Mesendoderm (in vitro differentiated cells): ENCODE measurements at regions not wholly inside any gene's neighbourhood (a gene's known extent, or its start where the extent isn't known, plus 50 kb on each side); places are given as distances from the start of the nearest gene placed in this dataset.

Experiments
- DNase-seq: peaks from one replicate; pipeline ENCODE4 v3.0.0; 2013
- H2AK5ac ChIP-seq: 2 replicates; pipeline ENCODE4 v1.6.1; 2013; ENCODE audit warnings: low read length, inconsistent platforms
- H2BK120ac ChIP-seq: 2 replicates; pipeline ENCODE4 v1.6.1; 2013; ENCODE audit warnings: low read depth, mild to moderate bottlenecking, low read length, moderate library complexity, mixed read lengths
- H2BK15ac ChIP-seq: replicated peaks from 2 replicates; pipeline ENCODE4 v1.6.1; 2013; ENCODE audit warnings: low read depth, mild to moderate bottlenecking, moderate library complexity
- H2BK5ac ChIP-seq: 2 replicates; pipeline ENCODE4 v1.6.1; 2013; ENCODE audit warnings: low read length, inconsistent platforms
- H3K18ac ChIP-seq: 2 replicates; pipeline ENCODE4 v1.6.1; 2013; ENCODE audit warnings: mild to moderate bottlenecking, low read length, mixed read lengths
- H3K23ac ChIP-seq: one replicate; pipeline ENCODE4 v1.6.1; 2013; ENCODE audit warnings: low read length
- H3K27ac ChIP-seq: 2 replicates; pipeline ENCODE4 v1.5.1; 2013; ENCODE audit warnings: low read depth, mild to moderate bottlenecking, inconsistent platforms, low read length, moderate library complexity
- H3K27me3 ChIP-seq: 2 replicates; pipeline ENCODE4 v1.6.1; 2013; ENCODE audit warnings: low read length, control low read depth, mild to moderate bottlenecking, inconsistent platforms; ENCODE audit not compliant: insufficient read depth, poor library complexity
- H3K36me3 ChIP-seq: 2 replicates; pipeline ENCODE4 v1.6.1; 2013; ENCODE audit warnings: low read length, inconsistent platforms; ENCODE audit not compliant: control insufficient read depth, insufficient read depth
- H3K4ac ChIP-seq: one replicate; pipeline ENCODE4 v1.6.1; 2013; ENCODE audit warnings: low read depth, mild to moderate bottlenecking, low read length, moderate library complexity
- H3K4me1 ChIP-seq: 2 replicates; pipeline ENCODE4 v1.6.1; 2013; ENCODE audit warnings: low read depth, low read length, inconsistent platforms; ENCODE audit not compliant: control insufficient read depth
- H3K4me2 ChIP-seq: 2 replicates; pipeline ENCODE4 v1.6.1; 2013; ENCODE audit warnings: low read length
- H3K4me3 ChIP-seq: 2 replicates; pipeline ENCODE4 v1.5.1; 2013; ENCODE audit warnings: mild to moderate bottlenecking, low read length
- H3K56ac ChIP-seq: one replicate; pipeline ENCODE4 v1.6.1; 2013; ENCODE audit warnings: low read length
- H3K79me1 ChIP-seq: 2 replicates; pipeline ENCODE4 v1.6.1; 2013; ENCODE audit warnings: low read length, inconsistent platforms
- H3K79me2 ChIP-seq: 2 replicates; pipeline ENCODE4 v1.6.1; 2013; ENCODE audit warnings: mild to moderate bottlenecking, low read length; ENCODE audit not compliant: control insufficient read depth, insufficient read depth
- H3K9ac ChIP-seq: 2 replicates; pipeline ENCODE4 v1.6.1; 2013; ENCODE audit warnings: low read length, inconsistent platforms
- H4K5ac ChIP-seq: one replicate; pipeline ENCODE4 v1.6.1; 2013; ENCODE audit warnings: low read length
- H4K8ac ChIP-seq: one replicate; pipeline ENCODE4 v1.6.1; 2013; ENCODE audit warnings: low read depth, mild to moderate bottlenecking, control low read depth, low read length, moderate library complexity
- WGBS: extraction: QIAGEN DNeasy Blood & Tissue Kit; methylation state at CpG from one replicate; pipeline ENCODE4 v1.1.7; 2013; ENCODE audit warnings: low lambda C conversion rate, missing lambda C conversion rate; ENCODE audit not compliant: insufficient coverage; ENCODE audit errors: extremely low coverage; 5-methylcytosine and 5-hydroxymethylcytosine counted together

DNA sequence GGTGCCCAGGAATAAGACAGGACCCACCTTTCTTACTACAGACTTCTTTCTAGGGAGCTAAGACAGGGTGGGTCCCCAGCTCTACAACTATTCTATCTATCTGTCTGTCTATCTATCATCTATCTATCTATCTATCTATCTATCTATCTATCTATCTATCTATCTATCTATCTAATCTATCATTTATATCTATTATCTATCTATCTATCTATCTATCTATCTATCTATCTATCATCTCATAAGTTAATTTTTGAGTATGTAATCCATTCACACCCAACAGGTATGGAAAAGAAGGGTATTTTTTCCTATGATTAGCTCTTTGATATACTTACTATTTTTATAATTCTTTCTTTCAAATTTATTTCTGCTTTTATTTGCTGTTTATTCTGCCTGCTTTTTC, 55.9 kb downstream of the BAMBI start:
- no peak overlapping the region for H4K8ac ChIP-seq

DNA sequence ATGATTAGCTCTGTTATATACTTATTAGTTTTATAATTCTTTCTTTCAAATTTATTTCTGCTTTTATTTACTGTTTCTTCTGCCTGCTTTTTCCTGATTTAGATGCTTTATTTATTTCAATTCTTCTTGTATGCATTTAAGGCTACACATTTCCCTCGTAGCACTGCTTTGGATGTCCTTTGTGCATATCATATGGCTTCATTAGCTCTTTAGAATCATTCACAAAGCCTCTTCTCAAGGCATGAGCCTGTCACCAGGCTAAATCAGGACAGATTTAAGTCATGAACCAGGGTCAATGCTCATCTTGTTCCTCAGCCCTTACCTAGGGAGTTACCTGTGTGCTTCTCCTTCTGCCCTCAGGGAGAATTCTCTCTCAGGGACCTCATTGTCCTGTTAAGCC, 56.3 kb downstream of the BAMBI start:
- no peak overlapping the region for H3K23ac ChIP-seq
- no peaks in the 10 kb centered on the region for H3K36me3 ChIP-seq
- no peak overlapping the region for H2AK5ac ChIP-seq
- no peak overlapping the region for H2BK5ac ChIP-seq
- no peaks in the 10 kb centered on the region for H3K79me2 ChIP-seq
- no peak overlapping the region for H2BK15ac ChIP-seq
- peak; percentile 49 for DNase-seq
- H3K4me3 ChIP-seq = no peak overlapping the region
- WGBS = no CpG with 5 or more reads among the region's 1 CpG
- no peak overlapping the region for H2BK120ac ChIP-seq
- H3K18ac ChIP-seq = no peak overlapping the region
- H4K5ac ChIP-seq = no peak overlapping the region
- H4K8ac ChIP-seq = no peak overlapping the region
- H3K4ac ChIP-seq = no peak overlapping the region
- H3K79me1 ChIP-seq = no peaks in the 10 kb centered on the region
- no peak overlapping the region for H3K4me2 ChIP-seq
- no peak overlapping the region for H3K27ac ChIP-seq
- H3K27me3 ChIP-seq = no peaks in the 10 kb centered on the region
- no peak overlapping the region for H3K9ac ChIP-seq
- no peak overlapping the region for H3K56ac ChIP-seq
- no peaks in the 10 kb centered on the region for H3K4me1 ChIP-seq

More for the DNA sequence above, 55.9 kb downstream of the BAMBI start:
- H3K4ac ChIP-seq = no peak overlapping the region
- no peaks in the 10 kb centered on the region for H3K36me3 ChIP-seq
- no peak overlapping the region for H4K5ac ChIP-seq
- no peaks in the 10 kb centered on the region for H3K27me3 ChIP-seq
- H3K4me2 ChIP-seq = no peak overlapping the region
- no peaks in the 10 kb centered on the region for H3K79me2 ChIP-seq
- H3K4me1 ChIP-seq = no peaks in the 10 kb centered on the region
- no peaks in the 10 kb centered on the region for H3K79me1 ChIP-seq
- no peak overlapping the region for H2BK5ac ChIP-seq
- no peak overlapping the region for H2AK5ac ChIP-seq
- no peak overlapping the region for H2BK15ac ChIP-seq
- no peak overlapping the region for H3K18ac ChIP-seq
- H3K4me3 ChIP-seq = no peak overlapping the region
- no peak overlapping the region for H3K23ac ChIP-seq
- DNase-seq = no peak
- H3K9ac ChIP-seq = no peak overlapping the region
- no peak overlapping the region for H3K56ac ChIP-seq
- H3K27ac ChIP-seq = no peak overlapping the region
- no peak overlapping the region for H2BK120ac ChIP-seq

DNA sequence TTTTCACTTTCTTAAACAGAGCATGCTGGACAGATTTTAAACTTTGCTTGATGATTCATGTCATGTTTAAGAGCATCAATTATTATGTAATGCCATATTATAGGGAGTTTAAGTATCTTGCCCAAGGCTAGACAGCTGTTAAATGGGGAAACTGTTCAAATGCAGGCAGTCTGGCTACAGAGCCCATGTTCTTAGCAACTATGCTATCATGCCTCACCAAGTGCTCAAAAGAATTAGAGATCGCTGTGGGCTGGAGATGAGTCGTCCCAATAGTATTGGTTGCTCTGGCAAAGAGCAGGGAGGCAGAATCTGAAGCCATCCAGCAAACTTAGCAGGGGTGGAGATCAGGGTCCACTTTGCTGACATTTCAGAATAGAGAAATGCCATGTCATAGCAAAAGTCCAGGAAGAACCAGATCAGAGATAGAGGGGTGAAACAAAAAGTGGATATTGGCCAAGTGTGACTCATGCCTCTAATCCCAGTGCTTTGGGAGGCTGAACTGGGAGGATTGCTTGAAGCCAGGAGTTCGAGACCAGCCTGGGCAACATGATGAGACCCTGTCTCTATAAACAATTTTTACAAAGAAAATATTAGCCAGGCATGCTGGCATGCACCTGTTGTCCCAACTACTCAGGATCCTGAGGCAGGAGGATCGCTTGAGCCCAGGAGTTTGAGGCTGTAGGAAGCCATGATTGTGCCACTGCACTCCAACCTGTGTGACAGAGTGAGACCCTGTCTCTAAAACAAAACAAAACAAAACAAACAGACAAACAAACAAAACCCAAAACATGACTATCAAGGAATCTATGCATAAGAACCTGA, 57.8 kb downstream of the BAMBI start:
- Histone ChIP-seq H2BK15ac (no peak overlapping the region), H3K79me2 (no peaks in the 10 kb centered on the region), H3K36me3 (no peaks in the 10 kb centered on the region), H2BK5ac (no peak overlapping the region), H3K4ac (no peak overlapping the region), H2BK120ac (no peak overlapping the region), H3K79me1 (no peaks in the 10 kb centered on the region), H3K9ac (no peak overlapping the region), H3K23ac (no peak overlapping the region), H3K18ac (no peak overlapping the region), H3K4me3 (no peak overlapping the region), H3K27ac (no peak overlapping the region), H3K4me2 (no peak overlapping the region), H3K27me3 (no peaks in the 10 kb centered on the region), H3K4me1 (no peaks in the 10 kb centered on the region), H4K5ac (no peak overlapping the region), H2AK5ac (no peak overlapping the region), H4K8ac (no peak overlapping the region), H3K56ac (no peak overlapping the region)
- DNase-seq = peak; percentile 89
- no CpG with 5 or more reads among the region's 4 CpGs for WGBS

DNA sequence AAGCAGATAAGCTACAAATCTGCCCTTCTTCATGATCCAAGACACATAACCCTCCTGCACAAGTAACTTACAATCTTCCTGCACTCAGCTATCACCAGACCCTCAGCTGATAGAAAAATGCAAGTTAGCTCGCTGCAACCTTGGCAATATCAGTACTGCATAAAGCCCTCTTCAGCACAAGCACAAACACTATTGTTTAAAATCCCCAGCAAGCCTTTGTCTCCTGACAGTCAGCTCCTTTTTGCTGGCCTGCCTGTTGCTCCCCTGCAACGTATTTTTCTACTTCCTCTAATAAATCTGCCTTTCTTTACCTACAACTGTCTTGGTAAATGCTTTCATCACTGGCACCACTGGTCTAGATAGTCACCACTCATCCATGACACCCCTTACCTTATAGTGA, 59.8 kb downstream of the BAMBI start:
- no peak overlapping the region for H4K5ac ChIP-seq
- WGBS = no CpG with 5 or more reads among the region's 2 CpGs
- H2BK15ac ChIP-seq = no peak overlapping the region
- no peaks in the 10 kb centered on the region for H3K79me2 ChIP-seq
- H2BK5ac ChIP-seq = no peak overlapping the region
- no peak overlapping the region for H3K4ac ChIP-seq
- H3K4me2 ChIP-seq = no peak overlapping the region
- H3K27ac ChIP-seq = no peak overlapping the region
- H2AK5ac ChIP-seq = no peak overlapping the region
- H3K4me1 ChIP-seq = no peaks in the 10 kb centered on the region
- no peaks in the 10 kb centered on the region for H3K36me3 ChIP-seq
- no peaks in the 10 kb centered on the region for H3K79me1 ChIP-seq
- H4K8ac ChIP-seq = no peak overlapping the region
- H3K23ac ChIP-seq = no peak overlapping the region
- H3K4me3 ChIP-seq = no peak overlapping the region
- H3K9ac ChIP-seq = no peak overlapping the region
- H3K27me3 ChIP-seq = no peaks in the 10 kb centered on the region
- H3K18ac ChIP-seq = no peak overlapping the region
- no peak overlapping the region for H2BK120ac ChIP-seq
- no peak for DNase-seq
- H3K56ac ChIP-seq = no peak overlapping the region

DNA sequence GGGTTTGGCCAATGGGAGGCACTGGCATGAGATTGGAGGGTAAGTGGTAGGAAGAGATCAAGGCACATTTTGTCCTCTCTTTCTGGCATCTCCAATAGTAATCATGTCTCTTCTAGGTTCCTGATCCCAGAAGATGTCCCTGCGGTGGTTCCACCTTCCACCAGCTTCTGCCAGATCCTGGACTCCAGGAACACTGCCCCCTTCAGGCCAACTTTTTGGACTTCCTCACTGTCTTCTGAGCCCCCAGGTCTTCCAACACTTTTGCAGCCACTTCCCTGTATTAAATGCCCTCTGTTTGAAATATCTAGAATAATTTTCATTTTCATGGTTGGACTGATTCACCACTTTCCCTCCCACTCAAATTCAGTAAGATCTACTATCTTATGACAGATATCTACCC, 60.9 kb downstream of the BAMBI start:
- H3K27ac ChIP-seq = no peak overlapping the region
- no peak overlapping the region for H3K9ac ChIP-seq
- no peaks in the 10 kb centered on the region for H3K27me3 ChIP-seq
- no peak overlapping the region for H3K4me2 ChIP-seq
- no peak overlapping the region for H3K23ac ChIP-seq
- H2BK120ac ChIP-seq = no peak overlapping the region
- no peak overlapping the region for H3K56ac ChIP-seq
- H3K79me2 ChIP-seq = no peaks in the 10 kb centered on the region
- WGBS = no CpG with 5 or more reads among the region's 1 CpG
- DNase-seq = peak; percentile 42
- H2AK5ac ChIP-seq = no peak overlapping the region
- no peak overlapping the region for H4K5ac ChIP-seq
- H3K18ac ChIP-seq = no peak overlapping the region
- no peaks in the 10 kb centered on the region for H3K79me1 ChIP-seq
- H3K4ac ChIP-seq = no peak overlapping the region
- H4K8ac ChIP-seq = no peak overlapping the region
- H2BK5ac ChIP-seq = no peak overlapping the region
- no peak overlapping the region for H2BK15ac ChIP-seq
- H3K4me3 ChIP-seq = no peak overlapping the region
- H3K36me3 ChIP-seq = no peaks in the 10 kb centered on the region
- no peaks in the 10 kb centered on the region for H3K4me1 ChIP-seq

DNA sequence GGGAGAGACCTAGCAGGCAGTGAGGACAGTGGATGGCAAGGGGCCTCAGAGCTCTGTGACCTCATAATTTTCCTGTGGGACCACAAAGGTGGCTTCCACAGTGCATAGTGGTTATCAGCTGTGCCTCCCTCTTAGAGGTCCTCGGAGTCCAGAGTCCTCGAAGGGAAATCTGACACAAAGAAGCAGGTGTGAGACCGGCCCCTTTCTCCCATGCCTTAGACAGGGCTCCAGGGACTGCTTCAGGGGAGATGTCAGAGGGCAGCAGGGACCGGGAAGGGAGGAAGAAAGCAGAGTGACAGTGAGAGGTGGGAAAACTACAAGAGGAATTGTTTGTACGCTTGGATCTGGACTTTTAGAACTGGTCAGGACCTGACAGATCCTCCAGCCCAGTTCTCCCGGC, 66.3 kb downstream of the BAMBI start:
- no peaks in the 10 kb centered on the region for H3K27me3 ChIP-seq
- WGBS = no CpG with 5 or more reads among the region's 6 CpGs
- DNase-seq = no peak
- no peak overlapping the region for H3K27ac ChIP-seq
- H3K18ac ChIP-seq = no peak overlapping the region
- H3K79me1 ChIP-seq = no peaks in the 10 kb centered on the region
- H3K36me3 ChIP-seq = no peaks in the 10 kb centered on the region
- H3K79me2 ChIP-seq = no peaks in the 10 kb centered on the region
- H4K8ac ChIP-seq = no peak overlapping the region
- H4K5ac ChIP-seq = no peak overlapping the region
- H3K4me2 ChIP-seq = no peak overlapping the region
- H3K4ac ChIP-seq = no peak overlapping the region
- H3K23ac ChIP-seq = no peak overlapping the region
- no peak overlapping the region for H2AK5ac ChIP-seq
- no peak overlapping the region for H3K4me3 ChIP-seq
- H3K56ac ChIP-seq = no peak overlapping the region
- no peak overlapping the region for H2BK15ac ChIP-seq
- H2BK5ac ChIP-seq = no peak overlapping the region
- H3K9ac ChIP-seq = no peak overlapping the region
- H2BK120ac ChIP-seq = no peak overlapping the region
- H3K4me1 ChIP-seq = no peaks in the 10 kb centered on the region
